Umbilical cord (tissue), 1 donor: ENCODE measurements at regions not wholly inside any gene's neighbourhood (a gene's known extent, or its start where the extent isn't known, plus 50 kb on each side); places are given as distances from the start of the nearest gene placed in this dataset.

Experiments used
- DNase-seq: peaks from one replicate; pipeline ENCODE4 v3.0.0-alpha.2; 2015; ENCODE audit warnings: low spot score

DNA sequence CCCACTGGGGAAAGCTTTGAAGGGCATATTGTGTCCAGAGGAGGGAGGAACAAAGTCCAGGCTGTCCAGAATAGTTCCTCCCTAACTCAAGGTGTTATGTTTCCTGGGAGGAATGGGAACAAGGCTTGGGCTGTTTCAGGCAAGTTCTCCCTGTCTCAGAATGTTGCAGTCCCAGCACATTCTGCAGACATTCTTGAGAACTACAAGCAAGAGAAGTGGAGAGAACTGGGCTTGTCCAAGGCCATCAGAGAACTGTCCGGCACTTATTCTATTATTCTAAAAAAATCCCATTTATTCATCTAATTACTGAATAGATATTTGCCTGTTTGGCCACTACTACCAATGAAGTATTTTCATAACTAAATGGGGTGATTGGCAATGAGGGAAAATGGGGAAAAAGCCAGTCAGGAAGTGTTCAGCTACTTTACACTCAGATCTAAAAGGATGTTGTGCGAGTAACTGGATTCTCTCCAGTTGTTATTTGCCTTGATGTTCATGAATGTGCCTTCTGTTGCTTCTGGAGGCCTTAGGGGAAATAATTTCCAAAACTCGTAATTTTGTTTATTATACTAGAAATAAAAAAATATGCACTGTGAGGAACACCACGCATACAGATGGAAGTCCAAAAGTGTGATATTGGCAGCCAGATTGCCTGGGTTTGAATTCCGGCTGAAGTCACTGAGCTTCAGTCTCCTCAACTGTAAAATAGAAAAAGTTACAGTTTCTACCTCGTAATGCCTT, 300.1 kb upstream of the RND3 start:
- no peak for DNase-seq

DNA sequence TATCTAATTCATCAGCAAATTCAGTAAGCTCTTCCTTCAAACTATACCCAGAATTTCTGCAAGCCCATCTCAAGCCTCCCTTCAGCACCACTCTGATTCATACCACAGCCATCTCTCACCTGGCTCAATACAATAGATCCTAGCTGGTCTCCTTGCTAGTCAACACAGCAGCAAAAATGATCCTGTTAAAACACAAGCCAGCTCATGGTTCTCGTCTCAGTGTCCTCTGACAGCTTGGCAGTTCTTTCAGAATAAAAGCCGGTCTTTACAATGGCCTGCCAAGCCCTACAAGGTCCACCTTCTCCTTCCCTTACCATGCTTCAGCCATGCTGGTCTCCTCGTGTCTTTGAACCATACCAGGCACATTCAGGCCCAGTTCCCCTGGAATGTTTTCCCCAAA, 296.9 kb upstream of the RND3 start:
- no peak for DNase-seq

DNA sequence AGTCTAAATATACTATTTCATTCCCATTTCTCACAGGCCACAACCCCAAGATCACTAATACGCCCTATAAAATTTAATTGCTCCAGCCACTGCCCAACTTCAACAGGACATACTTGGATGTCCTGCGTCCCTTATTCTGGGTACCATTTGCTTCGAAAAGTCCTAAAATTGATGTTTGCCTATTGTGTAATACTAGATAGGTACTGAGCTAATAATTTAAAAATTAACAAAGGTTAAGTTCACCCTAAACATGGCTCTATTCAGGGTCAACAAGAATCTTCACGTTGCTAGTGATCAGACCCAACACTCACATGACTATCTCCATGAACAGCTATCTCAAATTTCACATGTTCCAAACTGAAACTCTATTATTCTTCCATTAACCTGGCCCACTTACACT, 296.4 kb upstream of the RND3 start:
- DNase-seq, result no peak

DNA sequence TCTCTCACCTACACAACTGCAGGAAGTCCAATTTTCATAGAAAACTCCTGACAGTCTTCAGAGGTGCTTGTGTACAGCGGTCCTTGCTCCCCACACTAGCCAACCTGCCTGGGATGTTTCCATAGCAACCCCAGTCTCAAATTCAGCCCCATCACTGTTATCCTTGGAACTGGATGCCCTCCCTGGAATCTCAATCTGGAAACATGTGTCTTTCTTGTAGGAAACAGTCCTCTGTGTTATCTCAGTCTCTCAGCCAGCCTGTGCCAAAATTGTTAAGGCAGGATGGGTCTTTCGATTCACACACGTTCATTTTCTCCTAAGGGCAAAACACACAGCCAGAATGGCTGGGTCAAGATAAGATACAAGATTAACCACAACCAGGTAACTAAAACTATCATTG, 295.5 kb upstream of the RND3 start:
- DNase-seq, result peak; percentile 10

DNA sequence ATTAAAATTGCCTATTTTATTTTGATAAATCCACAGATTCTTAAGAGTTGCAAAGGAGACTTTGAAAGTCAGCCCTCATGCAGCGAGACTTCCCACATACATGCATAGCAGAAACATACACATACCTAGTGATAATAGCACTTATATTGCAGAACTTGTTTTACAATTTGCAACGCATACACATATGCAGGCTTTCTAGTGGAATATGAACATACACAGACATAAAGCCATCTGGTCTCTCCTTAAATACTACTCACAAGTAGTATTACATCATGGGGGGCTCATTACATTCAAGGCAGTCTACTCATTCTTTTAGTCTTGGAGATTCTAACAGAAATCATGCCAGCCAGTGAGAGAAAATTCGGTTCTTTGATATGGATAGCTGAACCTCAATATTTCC, 295.1 kb upstream of the RND3 start:
- no peak for DNase-seq

DNA sequence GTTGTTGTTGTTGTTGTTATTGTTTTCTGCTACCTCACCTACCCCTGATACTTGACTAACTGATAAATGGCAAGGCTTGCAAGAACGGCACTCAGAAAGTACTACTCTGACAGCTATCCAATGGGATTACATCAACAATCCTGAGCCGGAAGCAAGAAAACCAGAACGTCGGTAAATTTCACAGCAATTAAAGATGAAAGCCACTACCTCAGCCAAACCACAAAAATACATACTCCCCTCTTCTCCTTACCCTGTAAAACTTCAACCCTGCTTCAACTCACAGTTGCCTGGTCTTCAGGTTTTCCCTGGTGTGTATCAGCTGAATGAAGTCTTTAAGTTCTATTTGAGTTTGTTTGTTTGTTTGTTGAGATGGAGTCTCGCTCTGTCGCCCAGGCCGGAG, 293.7 kb upstream of the RND3 start:
- DNase-seq, result no peak

DNA sequence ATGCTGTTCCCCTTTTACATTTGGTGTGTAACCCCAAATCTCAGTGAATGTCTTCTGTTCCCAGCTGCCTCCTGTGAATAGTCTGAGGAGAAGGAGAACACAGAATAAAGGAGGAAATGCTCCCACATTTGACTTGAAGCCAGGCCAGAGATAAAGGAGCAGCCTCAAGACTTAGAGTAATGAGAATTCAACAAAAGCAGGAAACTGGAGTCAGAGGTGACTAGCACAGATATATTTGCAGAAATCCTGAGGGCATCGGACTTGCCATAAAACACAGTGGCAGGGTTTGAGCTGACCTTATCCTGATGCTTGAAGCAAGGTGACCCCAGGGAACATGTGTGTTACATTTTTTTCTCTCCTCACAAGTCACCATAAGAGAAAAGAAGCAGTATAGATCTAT, 291.4 kb upstream of the RND3 start:
- DNase-seq, result peak; percentile 43

DNA sequence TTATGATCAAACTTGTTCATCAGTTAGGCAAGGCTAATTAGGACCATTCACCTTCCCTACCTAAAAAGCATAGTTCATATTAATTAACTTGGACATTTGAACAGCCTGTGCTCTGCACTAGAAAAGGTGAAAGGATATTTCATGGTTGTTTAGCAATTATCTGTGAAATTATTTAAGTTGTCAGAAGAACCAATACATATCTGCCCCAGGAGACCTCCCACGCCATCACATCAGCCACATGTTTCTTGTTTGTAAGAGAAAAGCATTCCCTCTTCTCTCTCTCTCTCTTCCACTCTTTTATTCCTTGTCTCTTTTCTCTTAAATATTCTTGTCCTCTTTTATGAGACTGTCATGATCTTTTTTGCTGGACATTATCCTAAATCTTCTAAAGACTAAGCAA, 282.0 kb upstream of the RND3 start:
- DNase-seq, result no peak

DNA sequence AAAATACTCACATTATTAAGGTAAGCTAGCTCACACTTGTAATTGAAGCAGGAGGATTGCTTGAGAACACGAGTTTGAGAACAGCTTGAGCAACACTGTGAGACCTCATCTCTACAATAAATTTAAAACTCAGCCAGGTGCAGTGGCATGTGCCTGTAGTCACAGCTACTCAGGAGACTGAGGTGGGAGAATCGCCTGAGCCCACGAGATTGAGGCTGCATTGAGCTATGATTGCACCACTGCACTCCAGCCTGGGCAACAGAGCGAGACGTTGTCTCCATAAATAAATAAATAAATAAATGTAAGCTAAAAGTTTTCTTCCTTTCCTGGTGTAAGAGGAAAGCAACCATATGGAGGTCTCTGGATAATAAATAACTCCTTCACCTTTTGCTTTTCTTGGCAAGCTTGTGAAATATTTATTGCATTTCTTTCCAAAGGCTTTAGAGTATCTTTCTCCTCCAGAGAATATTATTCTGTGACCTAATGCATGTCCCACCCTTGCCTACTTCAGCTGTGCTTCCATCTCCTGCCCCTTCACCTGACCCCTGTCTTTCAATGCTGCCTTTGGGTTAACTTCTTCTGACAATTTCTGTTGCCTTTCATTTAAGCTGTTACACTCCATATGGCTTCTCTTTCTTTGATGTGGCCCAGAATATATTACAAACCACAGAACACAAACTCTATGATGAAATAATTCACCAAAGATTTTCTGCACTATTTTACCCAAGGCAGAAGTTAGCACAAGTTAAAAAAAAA, 280.7 kb upstream of the RND3 start:
- DNase-seq, result no peak

DNA sequence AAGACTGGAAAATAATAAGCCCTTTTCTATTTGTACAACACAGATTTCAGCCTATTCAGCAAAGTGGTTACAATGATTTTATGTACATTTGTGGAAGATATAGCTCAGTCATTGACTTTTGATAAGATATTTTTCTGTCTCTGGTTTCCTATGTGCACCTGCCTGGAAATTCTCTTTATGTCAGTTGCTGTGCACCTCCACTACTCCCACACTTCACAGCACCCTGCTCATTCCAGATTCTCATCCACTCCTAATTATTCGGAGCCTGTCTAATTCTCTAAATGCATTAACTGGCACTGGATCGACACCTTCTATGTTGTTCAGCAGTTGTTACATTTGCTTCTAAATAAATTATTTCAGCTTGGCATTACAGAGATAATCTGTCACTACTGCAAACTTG, 275.1 kb upstream of the RND3 start:
- DNase-seq, result no peak

DNA sequence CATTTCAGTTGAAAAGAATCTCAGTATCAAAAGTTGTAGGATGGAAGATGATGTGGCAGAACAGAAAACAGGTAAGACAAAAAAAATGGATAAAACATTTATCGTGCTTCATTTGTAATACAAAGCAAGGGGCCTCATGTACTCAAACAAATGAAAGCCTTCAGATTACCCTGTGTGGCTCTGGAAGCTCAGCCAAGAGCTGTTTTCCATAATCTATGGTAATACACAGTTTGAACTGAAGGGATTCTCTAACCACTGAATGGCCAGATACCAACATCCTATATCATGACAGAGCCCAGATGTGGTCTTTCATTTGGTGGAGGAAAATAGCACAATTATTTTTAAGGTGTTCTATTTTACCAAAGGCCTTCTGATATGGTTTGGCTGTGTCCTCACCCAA, 272.1 kb upstream of the RND3 start:
- peak; percentile 8 for DNase-seq

DNA sequence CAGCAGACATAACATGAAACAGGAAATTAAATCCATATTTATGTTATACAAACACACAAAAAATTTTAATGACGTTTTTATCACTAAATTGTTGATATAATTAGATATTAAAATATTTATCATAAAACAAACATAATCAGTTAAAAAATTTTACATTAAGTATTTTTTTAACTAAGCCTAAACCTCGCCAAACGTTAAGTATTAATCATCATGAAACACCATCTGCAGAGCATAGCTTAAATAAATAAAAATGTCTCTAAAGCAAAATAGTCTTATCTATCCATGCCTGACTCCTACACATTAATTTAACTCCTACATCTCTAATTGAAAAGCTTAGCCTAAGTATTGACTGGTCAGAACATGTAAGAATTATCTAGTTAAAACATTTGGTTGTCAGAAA, 271.6 kb upstream of the RND3 start:
- no peak for DNase-seq

DNA sequence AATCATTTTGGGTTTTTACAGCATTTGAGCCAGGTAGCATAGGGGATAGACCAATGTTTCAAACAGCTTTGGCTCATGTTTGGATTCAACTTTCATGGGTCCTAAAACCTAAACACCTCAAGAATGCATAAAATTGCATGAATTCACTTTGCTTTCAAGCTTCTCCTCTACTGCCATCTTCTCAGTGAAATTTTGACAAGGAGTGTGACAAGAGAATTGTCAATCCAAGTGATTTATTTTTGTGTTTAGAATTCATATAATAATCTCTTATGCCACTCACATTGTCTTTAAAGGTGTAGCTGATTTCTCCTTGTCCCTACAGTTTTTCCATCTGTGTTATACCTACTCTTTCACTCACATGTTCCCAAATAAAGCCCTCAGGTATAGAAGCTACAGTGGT, 264.8 kb upstream of the RND3 start:
- no peak for DNase-seq

DNA sequence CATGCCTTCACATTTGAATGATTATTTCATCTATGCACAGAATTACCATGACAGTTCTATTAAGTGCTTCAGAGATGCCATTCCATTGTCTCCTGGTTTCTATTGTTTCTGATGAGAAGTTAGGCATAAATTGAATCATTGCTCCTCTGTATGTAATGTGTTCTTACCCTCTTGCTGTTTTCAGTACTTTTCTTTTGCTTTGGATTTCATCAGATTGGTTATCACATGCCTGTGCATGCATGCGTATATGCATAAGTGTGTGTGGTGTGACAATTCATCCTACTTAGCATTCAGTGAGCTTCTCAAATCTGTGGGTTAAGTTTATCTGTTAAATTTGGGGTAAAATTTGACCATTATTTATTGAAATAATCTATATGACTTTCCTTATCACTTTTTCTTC, 263.3 kb upstream of the RND3 start:
- DNase-seq, result no peak

DNA sequence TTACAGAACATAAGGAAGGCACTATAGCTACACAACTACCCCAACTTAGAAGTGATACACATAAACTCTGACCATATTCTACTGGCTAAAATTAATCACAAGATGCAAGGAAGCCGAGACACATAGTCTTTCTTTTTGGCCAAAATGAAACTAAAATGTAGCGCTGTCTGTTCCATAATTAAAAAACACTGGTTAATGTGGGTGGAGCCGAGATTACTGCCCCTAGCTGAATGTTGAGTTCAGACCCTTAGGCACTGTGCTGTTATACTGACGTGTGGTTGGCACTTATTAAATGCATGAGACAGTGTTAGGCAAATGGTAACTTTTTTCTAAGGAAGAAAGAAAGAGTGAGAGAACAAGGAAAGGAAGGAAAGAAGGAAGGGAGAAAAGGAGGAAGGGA, 254.6 kb upstream of the RND3 start:
- no peak for DNase-seq

DNA sequence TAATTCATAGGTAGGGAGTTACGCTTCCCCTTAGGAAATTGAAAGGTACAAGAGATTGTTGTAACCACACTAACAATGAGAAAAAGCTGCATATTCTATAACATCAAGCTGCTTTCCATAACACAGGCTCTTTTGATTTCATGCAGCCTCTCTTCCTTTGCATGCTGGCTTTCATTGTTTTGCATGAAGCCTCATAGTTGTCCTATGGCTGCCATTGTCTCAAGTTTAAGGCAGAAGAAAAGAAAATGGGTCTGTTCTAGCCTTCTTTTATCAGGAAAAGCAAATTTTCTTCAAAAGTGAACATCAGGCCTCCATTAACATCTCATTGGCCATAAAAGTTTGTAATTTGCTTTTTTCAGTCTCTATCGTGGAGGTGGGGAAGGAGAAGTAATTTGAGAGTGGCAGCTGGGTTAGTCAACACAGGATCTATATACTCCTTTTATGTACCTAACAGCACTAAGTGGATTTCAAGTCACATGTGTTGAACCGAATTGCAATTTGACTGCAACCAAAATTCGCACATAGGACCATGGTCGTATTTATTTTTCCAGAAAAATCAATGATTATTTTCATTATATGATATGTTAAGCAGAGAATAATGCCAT, 248.5 kb upstream of the RND3 start:
- DNase-seq, result no peak

DNA sequence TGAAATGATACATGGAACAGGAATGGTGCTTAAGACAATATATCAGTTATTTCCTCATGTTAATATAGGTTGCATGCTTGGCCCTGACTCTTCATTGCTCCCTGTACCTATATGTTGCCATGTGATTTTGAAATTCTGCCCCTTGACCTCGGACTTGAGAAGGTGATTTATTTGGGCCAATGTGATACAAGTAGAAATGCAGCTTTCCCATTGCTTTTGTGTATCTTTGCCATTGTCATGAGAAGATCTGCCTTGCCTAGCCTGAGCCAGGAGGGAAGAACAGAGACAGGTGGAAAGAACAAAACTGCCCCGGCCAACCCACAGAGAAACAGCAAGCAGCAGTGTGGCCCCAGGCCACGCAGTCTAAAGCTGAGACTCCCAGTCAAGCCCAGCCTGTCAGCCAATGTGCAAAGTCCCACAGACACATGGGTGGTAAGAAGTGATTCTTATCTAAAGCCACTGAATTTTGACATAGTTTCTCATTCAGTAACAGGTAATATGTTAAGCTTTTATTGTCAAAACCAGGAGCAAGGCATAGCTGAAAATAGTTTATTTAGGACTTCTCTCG, 245.7 kb upstream of the RND3 start:
- no peak for DNase-seq

DNA sequence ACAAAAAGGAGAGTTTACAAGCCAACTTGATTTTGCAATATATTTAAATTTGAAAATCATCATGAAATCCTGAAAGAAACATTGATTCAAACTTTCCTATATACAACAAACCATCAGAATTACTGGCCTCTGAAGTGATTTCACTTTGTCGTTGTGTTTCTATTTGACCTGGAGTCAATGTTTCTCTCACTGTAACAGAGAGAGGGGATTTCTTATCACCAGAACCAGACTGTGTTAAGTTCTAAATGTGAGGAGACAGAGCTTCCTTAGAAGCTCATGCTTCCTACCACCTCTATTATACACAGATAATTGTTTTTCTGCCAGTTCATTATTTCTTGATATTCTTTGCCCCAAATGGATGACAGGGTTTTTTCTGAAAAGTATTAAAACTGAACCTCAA, 245.0 kb upstream of the RND3 start:
- DNase-seq, result no peak

DNA sequence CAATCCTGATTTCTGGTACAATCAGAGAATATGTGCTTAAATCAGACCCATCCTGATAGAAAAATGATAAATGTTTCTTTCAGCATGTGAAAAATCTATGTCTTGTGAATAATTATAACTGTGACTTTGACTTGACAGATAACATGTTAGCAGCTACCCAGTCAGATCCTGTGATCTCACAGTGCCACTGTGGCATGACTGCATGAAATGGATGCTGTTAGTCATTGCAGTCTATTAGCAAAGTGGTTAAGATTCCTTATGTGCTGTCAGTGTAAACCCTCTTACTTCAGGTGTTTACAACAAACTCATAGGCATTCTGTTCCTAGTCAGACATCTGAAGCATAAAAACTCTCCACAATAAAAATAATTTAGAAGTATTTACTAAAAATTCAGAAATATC, 244.6 kb upstream of the RND3 start:
- DNase-seq, result peak; percentile 20

DNA sequence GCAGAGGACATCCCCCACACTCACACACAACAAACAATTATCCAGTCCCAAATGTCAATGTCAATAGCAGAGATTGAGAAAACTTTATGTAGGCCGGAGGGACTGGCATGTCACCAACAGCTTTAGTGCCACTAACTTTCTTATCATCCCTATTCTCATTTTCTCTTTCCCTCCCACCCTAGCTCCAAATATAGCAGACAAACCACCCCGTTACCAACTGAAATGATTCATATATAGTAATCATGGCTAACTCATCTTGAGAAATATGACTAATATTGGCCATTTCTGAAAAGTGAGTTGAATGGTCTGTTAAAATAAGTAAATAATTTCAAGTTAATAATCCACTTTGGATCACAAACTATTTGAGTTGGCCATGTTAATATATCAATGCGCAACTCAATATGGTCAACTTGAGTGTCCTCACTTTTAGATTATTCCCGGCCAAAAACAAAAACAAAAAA, 242.1 kb upstream of the RND3 start:
- no peak for DNase-seq

DNA sequence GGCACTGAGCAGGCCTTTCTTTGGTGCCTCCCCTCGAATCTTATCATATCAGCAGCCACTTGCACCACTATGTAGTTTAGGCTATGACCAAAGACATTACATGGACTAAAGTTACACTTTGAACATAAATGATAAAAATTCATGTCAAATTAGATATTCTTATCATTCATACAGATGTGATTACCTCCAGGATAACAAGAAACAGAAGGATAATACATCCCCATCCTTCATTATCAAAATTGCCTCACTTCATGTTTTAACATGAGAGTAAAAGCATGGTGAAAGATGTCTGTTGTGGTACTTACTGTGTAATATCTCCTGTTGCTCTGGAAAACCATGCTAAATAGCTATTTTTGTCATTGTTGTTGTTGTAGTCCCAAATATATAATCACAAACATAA, 230.8 kb upstream of the RND3 start:
- no peak for DNase-seq

DNA sequence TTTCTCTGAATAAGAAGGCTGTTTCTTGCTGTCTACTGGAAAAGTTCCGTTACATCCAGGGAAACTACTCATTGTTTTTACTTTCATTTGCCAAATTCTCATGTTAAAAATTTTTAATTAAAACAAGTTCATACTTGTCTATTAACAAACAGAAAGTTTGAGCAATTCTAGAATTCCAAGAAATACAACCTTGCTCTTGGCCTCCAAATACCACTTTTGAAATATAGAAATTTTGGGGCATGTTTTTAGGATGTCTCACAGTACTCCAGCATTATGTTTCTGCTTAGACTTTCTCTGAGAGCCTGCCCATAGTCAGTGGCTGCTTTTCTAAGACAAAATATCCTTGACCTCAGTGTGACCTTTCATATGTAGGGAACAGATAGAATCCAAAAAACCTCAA, 228.7 kb upstream of the RND3 start:
- DNase-seq, result no peak

DNA sequence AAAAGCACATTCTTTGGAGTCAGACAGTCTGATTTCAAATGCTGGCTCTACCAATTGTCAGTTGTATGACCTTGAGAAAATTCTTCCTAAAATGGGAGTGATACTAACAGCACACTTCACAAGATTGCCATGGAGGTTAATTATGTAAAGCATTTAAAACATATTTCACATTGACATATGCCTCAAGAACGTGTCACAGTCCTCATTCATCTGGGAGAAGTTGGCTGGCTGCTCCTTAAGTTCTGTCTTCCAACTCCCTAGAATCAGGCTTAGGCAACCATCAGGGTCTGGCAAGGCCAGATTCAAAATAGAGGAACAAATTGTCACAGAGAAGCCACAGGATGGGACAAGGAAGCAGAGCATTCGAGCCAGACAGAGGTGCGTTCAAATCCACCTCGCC, 228.0 kb upstream of the RND3 start:
- no peak for DNase-seq
